ENCODE measurements at regions not wholly inside any gene's neighbourhood (a gene's known extent, or its start where the extent isn't known, plus 50 kb on each side); places are given as distances from the start of the nearest gene placed in this dataset.

- WGBS = 93% methylated on average over 5 of the region's 5 CpGs
- Histone ChIP-seq H3K9me3 (ENCODE audit: control insufficient read depth in 2 of 2, insufficient read depth in 1 of 2, low read length in 1 of 2) (no peaks in the 10 kb centered on the region), H3K4me1 (ENCODE audit: control insufficient read depth in 2 of 2, insufficient read depth in 2 of 2, low read length in 2 of 2) (peaks cover 0 to 3% of the 10 kb centered on the region in 2 donors), H3K27ac (ENCODE audit: low read depth in 1 of 2, low read length in 1 of 2) (no peak overlapping the region), H3K36me3 (ENCODE audit: control insufficient read depth in 2 of 2, insufficient read depth in 2 of 2, low read length in 1 of 2) (no peaks in the 10 kb centered on the region), H3K27me3 (ENCODE audit: control insufficient read depth in 2 of 2, insufficient read depth in 1 of 2, low read length in 1 of 2) (no peaks in the 10 kb centered on the region), H3K4me3 (ENCODE audit: low read length in 2 of 2) (no peak overlapping the region)
- DNase-seq (ENCODE audit: low read depth in 6 of 9, low spot score in 9 of 9) = no peak
Measured at GRCh38 chr9:107177857-107178256, 105.2 kb upstream of the RAD23B start.

GRCh38 chr9:107178293-107178692 is 104.8 kb upstream of the RAD23B start:
- Histone ChIP-seq H3K27ac (ENCODE audit: low read depth in 1 of 2, low read length in 1 of 2) (no peak overlapping the region), H3K4me1 (ENCODE audit: control insufficient read depth in 2 of 2, insufficient read depth in 2 of 2, low read length in 2 of 2) (peaks cover 0 to 3% of the 10 kb centered on the region in 2 donors), H3K9me3 (ENCODE audit: control insufficient read depth in 2 of 2, insufficient read depth in 1 of 2, low read length in 1 of 2) (peaks cover 0 to under 1% of the 10 kb centered on the region in 2 donors), H3K27me3 (ENCODE audit: control insufficient read depth in 2 of 2, insufficient read depth in 1 of 2, low read length in 1 of 2) (no peaks in the 10 kb centered on the region), H3K4me3 (ENCODE audit: low read length in 2 of 2) (no peak overlapping the region), H3K36me3 (ENCODE audit: control insufficient read depth in 2 of 2, insufficient read depth in 2 of 2, low read length in 1 of 2) (no peaks in the 10 kb centered on the region)
- WGBS = 94% methylated on average over 3 of the region's 3 CpGs
- DNase-seq (ENCODE audit: low read depth in 6 of 9, low spot score in 9 of 9) = no peak

- Histone ChIP-seq H3K36me3 (ENCODE audit: control insufficient read depth in 2 of 2, insufficient read depth in 2 of 2, low read length in 1 of 2) (no peaks in the 10 kb centered on the region), H3K9me3 (ENCODE audit: control insufficient read depth in 2 of 2, insufficient read depth in 1 of 2, low read length in 1 of 2) (peaks cover 0 to 4% of the 10 kb centered on the region in 2 donors), H3K27ac (ENCODE audit: low read depth in 1 of 2, low read length in 1 of 2) (no peak overlapping the region), H3K4me1 (ENCODE audit: control insufficient read depth in 2 of 2, insufficient read depth in 2 of 2, low read length in 2 of 2) (peaks cover 0 to 3% of the 10 kb centered on the region in 2 donors), H3K4me3 (ENCODE audit: low read length in 2 of 2) (no peak overlapping the region), H3K27me3 (ENCODE audit: control insufficient read depth in 2 of 2, insufficient read depth in 1 of 2, low read length in 1 of 2) (no peaks in the 10 kb centered on the region)
- 70% methylated on average over 1 of the region's 1 CpG for WGBS
- no peak for DNase-seq (ENCODE audit: low read depth in 6 of 9, low spot score in 9 of 9)
Measured at GRCh38 chr9:107180206-107180605, 102.9 kb upstream of the RAD23B start.

DNA sequence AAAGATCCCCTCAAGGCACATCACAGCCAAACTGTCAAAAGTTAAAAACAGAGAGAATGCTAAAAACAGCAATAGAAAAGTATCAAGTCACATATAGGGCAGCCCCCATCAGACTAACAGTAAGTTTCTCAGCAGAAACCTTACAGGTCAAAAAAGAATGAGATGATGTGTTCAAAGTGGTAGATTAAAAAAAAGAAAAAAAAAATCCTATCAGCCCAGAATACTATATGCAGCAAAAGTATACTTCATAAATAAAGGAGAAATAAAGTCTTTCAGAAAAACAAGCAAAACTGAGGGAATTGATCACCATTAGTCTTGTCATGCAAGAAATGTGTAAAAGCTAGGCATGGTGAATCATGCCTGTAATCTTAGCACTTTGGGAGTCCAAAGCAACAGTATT is 99.9 kb upstream of the RAD23B start:
- Histone ChIP-seq H3K27ac (ENCODE audit: low read depth in 1 of 2, low read length in 1 of 2) (no peak overlapping the region), H3K9me3 (ENCODE audit: control insufficient read depth in 2 of 2, insufficient read depth in 1 of 2, low read length in 1 of 2) (peaks cover 0 to 4% of the 10 kb centered on the region in 2 donors), H3K27me3 (ENCODE audit: control insufficient read depth in 2 of 2, insufficient read depth in 1 of 2, low read length in 1 of 2) (no peaks in the 10 kb centered on the region), H3K4me1 (ENCODE audit: control insufficient read depth in 2 of 2, insufficient read depth in 2 of 2, low read length in 2 of 2) (no peaks in the 10 kb centered on the region), H3K36me3 (ENCODE audit: control insufficient read depth in 2 of 2, insufficient read depth in 2 of 2, low read length in 1 of 2) (no peaks in the 10 kb centered on the region), H3K4me3 (ENCODE audit: low read length in 2 of 2) (no peak overlapping the region)
- no peak for DNase-seq (ENCODE audit: low read depth in 6 of 9, low spot score in 9 of 9)

DNA sequence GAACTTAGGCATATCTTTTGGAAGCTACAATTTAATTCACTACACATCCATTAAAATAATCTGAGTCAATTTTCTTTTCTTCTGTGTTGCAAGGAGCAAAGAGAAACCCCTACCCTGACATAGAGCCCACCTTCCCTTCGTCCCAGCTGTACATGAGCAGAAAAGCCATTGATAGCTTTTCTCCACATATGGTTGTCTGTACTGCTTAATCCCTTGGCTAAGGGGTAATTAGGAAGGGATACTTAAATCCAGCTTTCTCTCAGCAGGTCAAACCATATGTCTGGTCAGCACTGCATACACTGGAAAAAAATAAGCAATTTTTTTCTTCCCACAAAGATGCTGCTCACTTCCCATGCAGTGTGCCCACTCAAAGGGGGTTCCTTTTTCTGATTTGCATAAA is 94.7 kb upstream of the RAD23B start:
- DNase-seq (ENCODE audit: low read depth in 6 of 9, low spot score in 9 of 9) = no peak
- no peaks in the 10 kb centered on the region for H3K36me3 ChIP-seq (ENCODE audit: control insufficient read depth in 2 of 2, insufficient read depth in 2 of 2, low read length in 1 of 2)
- WGBS = 92% methylated on average over 1 of the region's 1 CpG
- no peaks in the 10 kb centered on the region for H3K27me3 ChIP-seq (ENCODE audit: control insufficient read depth in 2 of 2, insufficient read depth in 1 of 2, low read length in 1 of 2)
- no peak overlapping the region for H3K27ac ChIP-seq (ENCODE audit: low read depth in 1 of 2, low read length in 1 of 2)
- H3K4me3 ChIP-seq (ENCODE audit: low read length in 2 of 2) = no peak overlapping the region
- H3K4me1 ChIP-seq (ENCODE audit: control insufficient read depth in 2 of 2, insufficient read depth in 2 of 2, low read length in 2 of 2) = no peaks in the 10 kb centered on the region
- H3K9me3 ChIP-seq (ENCODE audit: control insufficient read depth in 2 of 2, insufficient read depth in 1 of 2, low read length in 1 of 2) = peaks cover 0 to 3% of the 10 kb centered on the region in 2 donors

- DNase-seq (ENCODE audit: low read depth in 6 of 9, low spot score in 9 of 9) = no peak
- WGBS = 83% methylated on average over 3 of the region's 3 CpGs
Measured at GRCh38 chr9:107190061-107190935, 92.8 kb upstream of the RAD23B start.

GRCh38 chr9:107190936-107191290 is 92.2 kb upstream of the RAD23B start:
- no peak overlapping the region for H3K27ac ChIP-seq (ENCODE audit: low read depth in 1 of 2, low read length in 1 of 2)
- WGBS = 89% methylated on average over 5 of the region's 5 CpGs

More at GRCh38 chr9:107190061-107190935, 92.8 kb upstream of the RAD23B start:
- Histone ChIP-seq H3K4me1 (ENCODE audit: control insufficient read depth in 2 of 2, insufficient read depth in 2 of 2, low read length in 2 of 2) (no peaks in the 10 kb centered on the region), H3K4me3 (ENCODE audit: low read length in 2 of 2) (no peak overlapping the region), H3K36me3 (ENCODE audit: control insufficient read depth in 2 of 2, insufficient read depth in 2 of 2, low read length in 1 of 2) (no peaks in the 10 kb centered on the region), H3K27ac (ENCODE audit: low read depth in 1 of 2, low read length in 1 of 2) (no peak overlapping the region), H3K9me3 (ENCODE audit: control insufficient read depth in 2 of 2, insufficient read depth in 1 of 2, low read length in 1 of 2) (no peaks in the 10 kb centered on the region), H3K27me3 (ENCODE audit: control insufficient read depth in 2 of 2, insufficient read depth in 1 of 2, low read length in 1 of 2) (no peaks in the 10 kb centered on the region)

DNA sequence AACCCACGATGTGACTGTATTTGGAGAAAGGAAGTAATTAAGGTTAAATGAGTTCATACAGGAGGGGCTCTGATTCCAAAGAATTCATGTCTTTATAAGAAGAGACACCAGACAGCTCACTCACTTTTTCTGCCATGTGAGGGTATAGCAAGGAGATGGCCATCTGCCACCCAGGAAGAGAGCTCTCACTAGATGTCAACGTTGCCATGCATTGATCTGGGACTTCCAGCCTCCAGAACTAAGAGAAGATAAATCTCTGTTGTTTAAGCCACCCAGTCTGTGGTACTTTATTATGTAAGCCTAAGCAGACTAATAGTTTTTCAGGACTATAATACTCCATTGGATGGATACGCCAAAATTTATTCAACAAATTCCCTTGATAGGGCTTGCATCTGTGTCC is 89.8 kb upstream of the RAD23B start:
- DNase-seq (ENCODE audit: low read depth in 6 of 9, low spot score in 9 of 9) = no peak
- 72% methylated on average over 3 of the region's 3 CpGs for WGBS
- H3K36me3 ChIP-seq (ENCODE audit: control insufficient read depth in 2 of 2, insufficient read depth in 2 of 2, low read length in 1 of 2) = no peaks in the 10 kb centered on the region
- no peaks in the 10 kb centered on the region for H3K27me3 ChIP-seq (ENCODE audit: control insufficient read depth in 2 of 2, insufficient read depth in 1 of 2, low read length in 1 of 2)
- H3K27ac ChIP-seq (ENCODE audit: low read depth in 1 of 2, low read length in 1 of 2) = no peak overlapping the region
- no peaks in the 10 kb centered on the region for H3K9me3 ChIP-seq (ENCODE audit: control insufficient read depth in 2 of 2, insufficient read depth in 1 of 2, low read length in 1 of 2)
- no peak overlapping the region for H3K4me3 ChIP-seq (ENCODE audit: low read length in 2 of 2)
- H3K4me1 ChIP-seq (ENCODE audit: control insufficient read depth in 2 of 2, insufficient read depth in 2 of 2, low read length in 2 of 2) = no peaks in the 10 kb centered on the region

More at GRCh38 chr9:107190936-107191290, 92.2 kb upstream of the RAD23B start:
- H3K9me3 ChIP-seq (ENCODE audit: control insufficient read depth in 2 of 2, insufficient read depth in 1 of 2, low read length in 1 of 2) = no peaks in the 10 kb centered on the region
- no peaks in the 10 kb centered on the region for H3K4me1 ChIP-seq (ENCODE audit: control insufficient read depth in 2 of 2, insufficient read depth in 2 of 2, low read length in 2 of 2)
- no peak overlapping the region for H3K4me3 ChIP-seq (ENCODE audit: low read length in 2 of 2)
- H3K27me3 ChIP-seq (ENCODE audit: control insufficient read depth in 2 of 2, insufficient read depth in 1 of 2, low read length in 1 of 2) = no peaks in the 10 kb centered on the region
- no peak for DNase-seq (ENCODE audit: low read depth in 6 of 9, low spot score in 9 of 9)
- H3K36me3 ChIP-seq (ENCODE audit: control insufficient read depth in 2 of 2, insufficient read depth in 2 of 2, low read length in 1 of 2) = no peaks in the 10 kb centered on the region

DNA sequence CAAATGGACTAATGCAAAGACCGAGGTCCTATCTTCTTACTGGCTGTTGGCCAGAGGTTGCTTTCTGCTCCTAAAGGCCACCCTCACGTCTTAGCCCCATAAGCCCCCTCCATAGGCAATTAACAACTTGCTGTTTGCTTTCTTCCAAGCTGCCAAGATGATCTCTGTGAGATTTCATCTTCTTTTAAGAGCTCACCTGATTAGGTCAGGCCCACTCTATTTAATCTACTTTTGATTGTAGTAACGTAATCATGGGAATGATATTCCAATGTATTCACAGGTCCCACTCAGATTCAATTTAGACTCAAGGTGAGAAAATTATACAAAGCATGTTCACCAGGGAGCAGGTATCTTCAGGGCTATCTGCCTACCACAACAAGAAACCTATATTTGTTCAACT is 84.4 kb upstream of the RAD23B start:
- no peaks in the 10 kb centered on the region for H3K4me1 ChIP-seq (ENCODE audit: control insufficient read depth in 2 of 2, insufficient read depth in 2 of 2, low read length in 2 of 2)
- peaks cover 0 to 2% of the 10 kb centered on the region in 2 donors for H3K9me3 ChIP-seq (ENCODE audit: control insufficient read depth in 2 of 2, insufficient read depth in 1 of 2, low read length in 1 of 2)
- no peak for DNase-seq (ENCODE audit: low read depth in 6 of 9, low spot score in 9 of 9)
- no peak overlapping the region for H3K4me3 ChIP-seq (ENCODE audit: low read length in 2 of 2)
- 89% methylated on average over 3 of the region's 3 CpGs for WGBS
- no peaks in the 10 kb centered on the region for H3K27me3 ChIP-seq (ENCODE audit: control insufficient read depth in 2 of 2, insufficient read depth in 1 of 2, low read length in 1 of 2)
- no peaks in the 10 kb centered on the region for H3K36me3 ChIP-seq (ENCODE audit: control insufficient read depth in 2 of 2, insufficient read depth in 2 of 2, low read length in 1 of 2)
- no peak overlapping the region for H3K27ac ChIP-seq (ENCODE audit: low read depth in 1 of 2, low read length in 1 of 2)
